ENCODE measurements at regions not wholly inside any gene's neighbourhood (a gene's known extent, or its start where the extent isn't known, plus 50 kb on each side); places are given as distances from the start of the nearest gene placed in this dataset.

DNA sequence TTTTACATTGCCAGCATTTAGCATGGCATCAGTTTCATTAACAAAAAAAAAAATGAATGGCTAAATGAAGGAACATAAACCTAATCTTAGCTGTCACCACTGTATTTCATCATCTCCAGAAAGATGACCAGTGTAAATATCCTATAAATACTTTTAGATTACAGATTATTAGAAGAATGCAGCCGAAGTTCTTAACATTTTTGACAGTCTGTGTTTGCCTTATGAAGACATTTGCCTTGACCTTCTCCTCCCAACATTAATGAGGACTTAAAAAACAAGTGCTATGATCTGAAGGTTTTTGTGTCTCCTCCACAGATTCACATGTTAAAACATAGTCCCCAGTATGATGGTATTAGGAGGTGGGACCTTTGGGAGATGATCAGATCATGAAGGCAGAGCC, 253.0 kb downstream of the SNAPC1 start:
- no peak for TF ChIP-seq CTCF (IDR thresholded peaks at IDR 0.05)
- no peak for TF ChIP-seq ZFX (IDR thresholded peaks at IDR 0.05; ENCODE audit: borderline replicate concordance)

All from 22Rv1 (cell line).